C4-2B (cell line): ENCODE measurements at regions not wholly inside any gene's neighbourhood (a gene's known extent, or its start where the extent isn't known, plus 50 kb on each side); places are given as distances from the start of the nearest gene placed in this dataset.
"Not testable (repeated sequence)": the region's sequence is repeated elsewhere in the genome, so short reads cannot be mapped to it uniquely, and the experiment has no call there.

ENCODE experiments used
- ZFX ChIP-seq: fragments of 450-650 bp; IDR thresholded peaks from 2 replicates; pipeline ENCODE4 v1.6.1; 2017
- TF ChIP-seq, protein P1 (sequence below): fragments of 450-650 bp; conservative IDR thresholded peaks from 2 replicates; pipeline ENCODE4 v1.5.1; 2017; ENCODE audit warnings: mild to moderate bottlenecking

DNA sequence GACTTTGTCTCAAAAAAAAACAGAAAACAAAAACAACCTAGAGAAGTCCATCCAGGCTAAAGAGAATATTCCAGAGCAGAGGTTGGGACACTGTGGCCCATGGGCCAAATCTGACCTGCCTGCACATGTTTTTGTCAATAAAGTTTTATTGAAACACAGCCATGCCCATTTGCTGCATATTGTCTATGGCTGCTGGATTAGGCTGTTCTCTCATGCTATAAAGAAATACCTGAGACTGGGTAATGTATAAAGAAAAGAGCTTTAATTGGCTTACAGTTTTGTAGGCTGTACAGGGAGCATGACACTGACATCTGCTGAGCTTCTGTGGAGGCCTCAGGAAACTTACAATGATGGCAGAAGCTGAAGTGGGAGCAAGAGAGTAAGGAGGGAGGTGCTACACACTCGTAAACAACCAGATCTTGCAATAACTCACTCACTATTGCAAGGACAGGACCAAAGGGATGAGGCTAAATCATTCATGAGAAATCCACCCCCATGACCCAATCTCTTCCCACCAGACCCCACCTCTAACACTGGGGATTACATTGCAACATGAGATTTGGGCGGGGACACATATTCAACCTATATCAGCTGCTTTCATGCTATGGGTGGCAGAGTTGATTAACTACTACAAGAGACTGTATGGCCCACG lies 122.5 kb upstream of the KRTAP5-11 start:
- TF ChIP-seq, protein P1, sequence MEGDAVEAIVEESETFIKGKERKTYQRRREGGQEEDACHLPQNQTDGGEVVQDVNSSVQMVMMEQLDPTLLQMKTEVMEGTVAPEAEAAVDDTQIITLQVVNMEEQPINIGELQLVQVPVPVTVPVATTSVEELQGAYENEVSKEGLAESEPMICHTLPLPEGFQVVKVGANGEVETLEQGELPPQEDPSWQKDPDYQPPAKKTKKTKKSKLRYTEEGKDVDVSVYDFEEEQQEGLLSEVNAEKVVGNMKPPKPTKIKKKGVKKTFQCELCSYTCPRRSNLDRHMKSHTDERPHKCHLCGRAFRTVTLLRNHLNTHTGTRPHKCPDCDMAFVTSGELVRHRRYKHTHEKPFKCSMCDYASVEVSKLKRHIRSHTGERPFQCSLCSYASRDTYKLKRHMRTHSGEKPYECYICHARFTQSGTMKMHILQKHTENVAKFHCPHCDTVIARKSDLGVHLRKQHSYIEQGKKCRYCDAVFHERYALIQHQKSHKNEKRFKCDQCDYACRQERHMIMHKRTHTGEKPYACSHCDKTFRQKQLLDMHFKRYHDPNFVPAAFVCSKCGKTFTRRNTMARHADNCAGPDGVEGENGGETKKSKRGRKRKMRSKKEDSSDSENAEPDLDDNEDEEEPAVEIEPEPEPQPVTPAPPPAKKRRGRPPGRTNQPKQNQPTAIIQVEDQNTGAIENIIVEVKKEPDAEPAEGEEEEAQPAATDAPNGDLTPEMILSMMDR: not testable (repeated sequence)
- not testable (repeated sequence) for TF ChIP-seq ZFX
